Vagina (tissue), 2 donors: ENCODE measurements at regions not wholly inside any gene's neighbourhood (a gene's known extent, or its start where the extent isn't known, plus 50 kb on each side); places are given as distances from the start of the nearest gene placed in this dataset.

Experiments used
- DNase-seq, 2 donors: peaks; one replicate each; pipeline ENCODE4 v3.0.0-alpha.2; 2017; ENCODE audit errors: extremely low spot score in 2 of 2
- H3K27ac ChIP-seq: fragments of 200-600 bp; sonication (generic); one replicate; pipeline ENCODE4 v1.5.1; 2019
- H3K27me3 ChIP-seq: fragments of 200-600 bp; sonication (generic); one replicate; pipeline ENCODE4 v1.5.1; 2019
- H3K36me3 ChIP-seq, 2 donors: fragments of 200-600 bp; sonication (generic); one replicate each; pipeline ENCODE4 v1.5.1; 2017 to 2019
- H3K4me1 ChIP-seq: fragments of 200-600 bp; sonication (generic); one replicate; pipeline ENCODE4 v1.5.1; 2019
- H3K4me3 ChIP-seq, 2 donors: fragments of 200-600 bp; sonication (generic); 1 replicate in 1 of 2; 2 replicates in 1 of 2; pipeline ENCODE4 v1.5.1; 2016 to 2019
- H3K9me3 ChIP-seq: fragments of 200-600 bp; sonication (generic); one replicate; pipeline ENCODE4 v1.5.1; 2019
- POLR2A ChIP-seq, 2 donors: fragments of 450-650 bp; IDR thresholded peaks; one replicate each; pipeline ENCODE4 v1.6.1; 2017; ENCODE audit warnings: antibody characterized with exemption in 2 of 2, mild to moderate bottlenecking in 2 of 2, moderate library complexity in 2 of 2
- POLR2AphosphoS5 ChIP-seq, 2 donors: sonication (generic); formaldehyde crosslinking; IDR thresholded peaks; one replicate each; pipeline ENCODE4 v1.9.0; 2017; ENCODE audit warnings: antibody characterized with exemption in 2 of 2, mild to moderate bottlenecking in 2 of 2, low read depth in 1 of 2; ENCODE audit not compliant: insufficient read depth in 1 of 2
- intact Hi-C: fragments of 100-400 bp; cut with DNase I; formaldehyde crosslinking; loops from one replicate; pipeline ENCODE4 v1.15.1; 2023
- TF ChIP-seq, protein P1 (sequence below), 3 experiments: fragments of 450-650 bp in 2 of 3; fragments of 200-600 bp in 1 of 3; sonication (generic) in 1 of 3; IDR thresholded peaks; one replicate each; pipeline ENCODE4 v1.5.1; 2017 to 2019; ENCODE audit warnings: antibody characterized with exemption in 3 of 3, mild to moderate bottlenecking in 2 of 3, moderate library complexity in 2 of 3

DNA sequence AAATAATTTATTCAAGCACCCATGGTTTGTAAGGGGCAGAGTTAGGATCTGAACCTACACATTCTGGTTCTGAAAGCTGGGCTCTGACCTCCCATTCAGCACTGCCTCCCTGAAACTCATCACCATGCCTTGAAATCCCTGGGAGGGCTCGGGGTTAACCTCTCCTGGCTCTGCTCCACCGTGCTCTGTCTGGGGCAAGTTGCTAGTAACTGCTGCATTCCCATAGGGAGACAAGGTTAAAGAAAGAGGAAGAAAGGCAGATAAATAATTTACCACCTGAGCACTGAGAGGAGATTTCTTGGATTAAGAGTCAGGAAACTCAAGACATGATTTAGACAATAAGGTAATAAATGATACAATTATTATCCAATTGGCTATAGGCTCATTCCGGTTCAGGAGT lies 199.3 kb downstream of the KIF18A start:
- Histone ChIP-seq H3K27ac (no peak overlapping the region), H3K4me3 (no peak overlapping the region), H3K4me1 (no peaks in the 10 kb centered on the region), H3K9me3 (no peaks in the 10 kb centered on the region), H3K36me3 (no peaks in the 10 kb centered on the region), H3K27me3 (no peaks in the 10 kb centered on the region)
- TF ChIP-seq POLR2AphosphoS5 (IDR thresholded peaks at IDR 0.05; ENCODE audit: insufficient read depth in 1 of 2, low read depth in 1 of 2): no peak
- TF ChIP-seq, protein P1, sequence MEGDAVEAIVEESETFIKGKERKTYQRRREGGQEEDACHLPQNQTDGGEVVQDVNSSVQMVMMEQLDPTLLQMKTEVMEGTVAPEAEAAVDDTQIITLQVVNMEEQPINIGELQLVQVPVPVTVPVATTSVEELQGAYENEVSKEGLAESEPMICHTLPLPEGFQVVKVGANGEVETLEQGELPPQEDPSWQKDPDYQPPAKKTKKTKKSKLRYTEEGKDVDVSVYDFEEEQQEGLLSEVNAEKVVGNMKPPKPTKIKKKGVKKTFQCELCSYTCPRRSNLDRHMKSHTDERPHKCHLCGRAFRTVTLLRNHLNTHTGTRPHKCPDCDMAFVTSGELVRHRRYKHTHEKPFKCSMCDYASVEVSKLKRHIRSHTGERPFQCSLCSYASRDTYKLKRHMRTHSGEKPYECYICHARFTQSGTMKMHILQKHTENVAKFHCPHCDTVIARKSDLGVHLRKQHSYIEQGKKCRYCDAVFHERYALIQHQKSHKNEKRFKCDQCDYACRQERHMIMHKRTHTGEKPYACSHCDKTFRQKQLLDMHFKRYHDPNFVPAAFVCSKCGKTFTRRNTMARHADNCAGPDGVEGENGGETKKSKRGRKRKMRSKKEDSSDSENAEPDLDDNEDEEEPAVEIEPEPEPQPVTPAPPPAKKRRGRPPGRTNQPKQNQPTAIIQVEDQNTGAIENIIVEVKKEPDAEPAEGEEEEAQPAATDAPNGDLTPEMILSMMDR (IDR thresholded peaks at IDR 0.05): no peak
- no peak for TF ChIP-seq POLR2A (IDR thresholded peaks at IDR 0.05)
- intact Hi-C loops: no loop called here
- DNase-seq: no peak

DNA sequence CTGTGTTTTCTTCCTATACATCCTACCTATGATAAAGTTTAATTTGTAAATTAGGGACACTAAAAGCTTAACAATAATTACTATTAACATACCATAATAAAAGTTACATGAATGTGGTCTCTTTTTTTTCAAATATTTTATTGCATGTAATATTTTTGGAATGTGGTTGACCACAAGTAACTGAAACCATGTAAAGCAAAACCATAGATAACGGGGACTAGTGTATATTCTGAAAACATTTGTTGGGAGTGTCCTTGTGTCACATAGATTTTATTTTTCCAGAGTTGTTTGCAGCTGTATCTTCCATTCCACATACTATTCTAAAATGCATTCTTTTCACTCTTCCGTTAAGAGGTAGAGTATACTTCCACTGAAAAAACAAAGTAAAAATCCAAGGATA lies 200.4 kb downstream of the KIF18A start:
- no peak overlapping the region for H3K4me3 ChIP-seq
- H3K27ac ChIP-seq: no peak overlapping the region
- H3K36me3 ChIP-seq: no peaks in the 10 kb centered on the region
- H3K9me3 ChIP-seq: no peaks in the 10 kb centered on the region
- intact Hi-C loops: no loop called here
- H3K27me3 ChIP-seq: no peaks in the 10 kb centered on the region
- H3K4me1 ChIP-seq: no peaks in the 10 kb centered on the region
- no peak for TF ChIP-seq POLR2A (IDR thresholded peaks at IDR 0.05)
- TF ChIP-seq POLR2AphosphoS5 (IDR thresholded peaks at IDR 0.05; ENCODE audit: insufficient read depth in 1 of 2, low read depth in 1 of 2): no peak
- TF ChIP-seq, protein P1 (IDR thresholded peaks at IDR 0.05): no peak
- DNase-seq: no peak

DNA sequence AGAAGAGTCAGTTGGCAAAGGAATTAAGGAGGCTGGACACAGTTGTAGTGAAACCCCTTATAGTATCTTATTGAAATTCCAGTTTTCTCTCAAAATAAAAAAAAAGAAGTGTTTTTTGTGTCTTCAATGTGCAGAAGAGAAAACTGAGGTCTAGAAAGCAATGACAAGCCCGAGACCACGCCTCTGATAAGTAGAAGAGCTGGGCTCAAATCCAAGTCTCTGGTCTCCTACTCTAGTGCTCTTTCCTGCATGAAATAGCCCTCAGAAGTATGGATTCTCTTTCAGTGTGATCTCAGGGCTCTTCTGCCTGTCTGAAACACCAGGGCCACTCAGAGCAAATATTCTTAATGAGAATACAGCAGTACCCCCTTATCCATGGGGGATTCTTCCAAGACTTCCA lies 200.9 kb downstream of the KIF18A start:
- DNase-seq: no peak
- Histone ChIP-seq H3K36me3 (no peaks in the 10 kb centered on the region), H3K4me1 (no peaks in the 10 kb centered on the region), H3K27ac (no peak overlapping the region), H3K27me3 (no peaks in the 10 kb centered on the region), H3K4me3 (no peak overlapping the region), H3K9me3 (no peaks in the 10 kb centered on the region)
- intact Hi-C loops: no loop called here
- TF ChIP-seq, protein P1 (IDR thresholded peaks at IDR 0.05): no peak
- TF ChIP-seq POLR2A (IDR thresholded peaks at IDR 0.05) (no peak), POLR2AphosphoS5 (IDR thresholded peaks at IDR 0.05; ENCODE audit: insufficient read depth in 1 of 2, low read depth in 1 of 2) (no peak)

DNA sequence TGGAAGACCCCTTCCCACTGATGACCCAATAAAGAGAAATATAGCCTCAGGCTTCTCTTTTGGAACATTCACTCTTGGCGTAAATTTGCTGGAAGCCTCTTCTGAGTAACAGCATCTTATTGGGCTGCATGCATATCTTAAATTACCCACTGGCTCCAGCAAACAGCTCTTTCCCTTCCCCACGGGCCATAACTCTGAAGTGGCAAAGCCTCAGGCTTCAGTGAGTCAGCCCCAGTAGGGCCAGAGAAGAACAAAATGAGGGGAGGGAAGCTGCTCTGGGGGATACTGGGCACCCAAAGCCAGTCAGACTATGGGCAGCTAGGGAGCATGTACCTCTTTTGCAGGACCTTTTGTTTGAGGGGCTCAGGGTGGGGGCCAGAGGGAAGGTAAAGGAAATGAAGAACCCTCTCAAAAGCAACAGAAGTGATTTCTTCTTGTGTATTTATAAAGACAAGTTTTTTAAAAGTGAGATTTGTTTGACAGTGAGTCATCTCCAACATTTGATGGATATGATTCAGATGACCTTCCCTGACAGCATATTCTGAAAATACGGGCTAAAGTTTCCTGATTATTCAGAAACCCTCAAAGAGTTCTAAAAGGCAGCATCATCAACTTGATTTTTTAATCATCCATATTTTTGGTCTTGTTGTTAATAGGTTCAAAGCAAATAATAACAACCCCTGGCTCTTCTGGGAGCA lies 203.4 kb downstream of the KIF18A start:
- Histone ChIP-seq H3K4me3 (no peak overlapping the region), H3K9me3 (no peaks in the 10 kb centered on the region), H3K4me1 (no peaks in the 10 kb centered on the region), H3K27me3 (no peaks in the 10 kb centered on the region), H3K36me3 (no peaks in the 10 kb centered on the region), H3K27ac (no peak overlapping the region)
- DNase-seq: no peak
- TF ChIP-seq POLR2AphosphoS5 (IDR thresholded peaks at IDR 0.05; ENCODE audit: insufficient read depth in 1 of 2, low read depth in 1 of 2) (no peak), POLR2A (IDR thresholded peaks at IDR 0.05) (no peak)
- TF ChIP-seq, protein P1 (IDR thresholded peaks at IDR 0.05): no peak
- intact Hi-C loops: no loop called here

DNA sequence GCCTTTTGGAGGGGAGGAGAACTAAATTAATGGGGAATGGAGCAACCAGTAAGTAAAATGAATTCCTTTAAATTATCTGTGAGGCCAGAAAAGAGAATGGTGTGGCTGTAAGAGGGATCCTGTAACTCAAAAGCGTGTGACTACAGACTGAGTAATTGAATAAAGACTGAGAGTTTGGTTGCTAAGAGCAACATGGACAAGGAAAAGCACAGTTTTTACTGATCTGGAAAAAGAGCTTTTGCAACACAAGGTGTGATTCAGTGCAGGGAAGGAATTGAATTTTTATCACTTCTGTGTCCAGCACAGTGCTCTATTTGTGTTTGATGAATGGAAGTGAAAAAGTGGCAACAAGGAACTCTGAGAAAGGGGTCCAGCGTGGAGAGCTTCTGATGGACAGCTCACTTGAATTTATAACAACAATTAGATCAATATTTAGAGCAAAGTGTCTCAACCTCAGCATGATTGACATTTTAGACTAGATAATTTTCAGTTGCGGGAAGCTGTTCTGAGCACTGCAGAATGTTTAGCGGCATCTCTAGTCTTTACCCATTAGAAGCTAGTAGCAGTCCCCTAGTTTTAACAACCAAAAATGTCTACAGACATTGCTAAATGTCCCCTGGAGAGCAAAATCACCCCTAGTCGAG lies 202.8 kb upstream of the BDNF start:
- H3K36me3 ChIP-seq: no peaks in the 10 kb centered on the region
- no peak overlapping the region for H3K27ac ChIP-seq
- H3K4me3 ChIP-seq: no peak overlapping the region
- no peaks in the 10 kb centered on the region for H3K27me3 ChIP-seq
- DNase-seq: no peak
- H3K4me1 ChIP-seq: no peaks in the 10 kb centered on the region
- intact Hi-C loops: no loop called here
- no peaks in the 10 kb centered on the region for H3K9me3 ChIP-seq
- TF ChIP-seq POLR2AphosphoS5 (IDR thresholded peaks at IDR 0.05; ENCODE audit: insufficient read depth in 1 of 2, low read depth in 1 of 2): no peak
- TF ChIP-seq, protein P1 (IDR thresholded peaks at IDR 0.05): no peak
